ENCODE measurements at regions not wholly inside any gene's neighbourhood (a gene's known extent, or its start where the extent isn't known, plus 50 kb on each side); places are given as distances from the start of the nearest gene placed in this dataset.

- H3K79me2 ChIP-seq (replicated peaks; ENCODE audit: insufficient read depth, low read length) = no peaks in the 10 kb centered on the region
- H3K4me2 ChIP-seq (ENCODE audit: low read length) = no peak overlapping the region
- no peak overlapping the region for H2AFZ ChIP-seq (ENCODE audit: low read depth, low read length)
- H3K27me3 ChIP-seq (ENCODE audit: insufficient read depth, low read depth, low read length) = no peaks in the 10 kb centered on the region
- H4K20me1 ChIP-seq (ENCODE audit: insufficient read depth) = no peaks in the 10 kb centered on the region
- TF ChIP-seq MXI1 (conservative IDR thresholded peaks at IDR 0.05; ENCODE audit: poor library complexity, severe bottlenecking) = no peak
- TF ChIP-seq EP300 (conservative IDR thresholded peaks at IDR 0.05; ENCODE audit: poor library complexity, severe bottlenecking) = no peak
- TF ChIP-seq EZH2 (IDR thresholded peaks at IDR 0.05; ENCODE audit: borderline replicate concordance, insufficient read depth, low read length, poor library complexity, severe bottlenecking) = no peak
- no peak overlapping the region for H3K9ac ChIP-seq (ENCODE audit: low read length)
- H3K27ac ChIP-seq (ENCODE audit: low read length) = no peak overlapping the region
- no peak overlapping the region for H3K4me3 ChIP-seq (ENCODE audit: low read length)
- no peaks in the 10 kb centered on the region for H3K36me3 ChIP-seq (ENCODE audit: insufficient read depth, low read length)
- no peaks in the 10 kb centered on the region for H3K9me3 ChIP-seq (ENCODE audit: low read length)
- no peaks in the 10 kb centered on the region for H3F3A ChIP-seq (ENCODE audit: insufficient read depth, low read length, poor library complexity, severe bottlenecking)
- no peaks in the 10 kb centered on the region for H3K9me2 ChIP-seq (ENCODE audit: insufficient read depth, low read length)
Measured at GRCh38 chr2:234747032-234747431, 204.8 kb upstream of the SH3BP4 start.

GRCh38 chr2:234745347-234745746 is 206.5 kb upstream of the SH3BP4 start:
- H3K9me3 ChIP-seq (ENCODE audit: low read length) = no peaks in the 10 kb centered on the region
- no peaks in the 10 kb centered on the region for H3K79me2 ChIP-seq (replicated peaks; ENCODE audit: insufficient read depth, low read length)
- TF ChIP-seq SMC3 (conservative IDR thresholded peaks at IDR 0.05; ENCODE audit: poor library complexity) (no peak), EP300 (conservative IDR thresholded peaks at IDR 0.05; ENCODE audit: poor library complexity, severe bottlenecking) (no peak), RAD21 (conservative IDR thresholded peaks at IDR 0.05) (no peak), CTCF (IDR thresholded peaks at IDR 0.05; ENCODE audit: poor library complexity, severe bottlenecking) (no peak), POLR2AphosphoS5 (IDR thresholded peaks at IDR 0.05) (no peak), REST (IDR thresholded peaks at IDR 0.05; ENCODE audit: borderline replicate concordance) (no peak), MXI1 (conservative IDR thresholded peaks at IDR 0.05; ENCODE audit: poor library complexity, severe bottlenecking) (no peak), EZH2 (IDR thresholded peaks at IDR 0.05; ENCODE audit: borderline replicate concordance, insufficient read depth, low read length, poor library complexity, severe bottlenecking) (no peak), TAF1 (IDR thresholded peaks at IDR 0.05; ENCODE audit: low read depth) (no peak)
- no peaks in the 10 kb centered on the region for H3F3A ChIP-seq (ENCODE audit: insufficient read depth, low read length, poor library complexity, severe bottlenecking)
- no peaks in the 10 kb centered on the region for H4K20me1 ChIP-seq (ENCODE audit: insufficient read depth)
- H3K9ac ChIP-seq (ENCODE audit: low read length) = no peak overlapping the region
- H3K4me3 ChIP-seq (ENCODE audit: low read length) = no peak overlapping the region
- no peaks in the 10 kb centered on the region for H3K9me2 ChIP-seq (ENCODE audit: insufficient read depth, low read length)
- H3K27ac ChIP-seq (ENCODE audit: low read length) = no peak overlapping the region
- no peaks in the 10 kb centered on the region for H3K27me3 ChIP-seq (ENCODE audit: insufficient read depth, low read depth, low read length)
- H3K4me2 ChIP-seq (ENCODE audit: low read length) = no peak overlapping the region
- H2AFZ ChIP-seq (ENCODE audit: low read depth, low read length) = no peak overlapping the region
- no peaks in the 10 kb centered on the region for H3K36me3 ChIP-seq (ENCODE audit: insufficient read depth, low read length)

GRCh38 chr2:234741976-234742375 is 209.8 kb upstream of the SH3BP4 start:
- Histone ChIP-seq H3F3A (ENCODE audit: insufficient read depth, low read length, poor library complexity, severe bottlenecking) (no peaks in the 10 kb centered on the region), H3K4me3 (ENCODE audit: low read length) (no peak overlapping the region), H3K79me2 (replicated peaks; ENCODE audit: insufficient read depth, low read length) (no peaks in the 10 kb centered on the region), H3K27me3 (ENCODE audit: insufficient read depth, low read depth, low read length) (no peaks in the 10 kb centered on the region), H3K4me2 (ENCODE audit: low read length) (no peak overlapping the region), H3K36me3 (ENCODE audit: insufficient read depth, low read length) (no peaks in the 10 kb centered on the region), H3K27ac (ENCODE audit: low read length) (no peak overlapping the region), H4K20me1 (ENCODE audit: insufficient read depth) (no peaks in the 10 kb centered on the region), H3K9me2 (ENCODE audit: insufficient read depth, low read length) (no peaks in the 10 kb centered on the region), H3K9ac (ENCODE audit: low read length) (no peak overlapping the region), H3K9me3 (ENCODE audit: low read length) (no peaks in the 10 kb centered on the region), H2AFZ (ENCODE audit: low read depth, low read length) (no peak overlapping the region)
- no peak for TF ChIP-seq REST (IDR thresholded peaks at IDR 0.05; ENCODE audit: borderline replicate concordance)
- no peak for TF ChIP-seq POLR2AphosphoS5 (IDR thresholded peaks at IDR 0.05)
- TF ChIP-seq CTCF (IDR thresholded peaks at IDR 0.05; ENCODE audit: poor library complexity, severe bottlenecking) = no peak
- no peak for TF ChIP-seq MXI1 (conservative IDR thresholded peaks at IDR 0.05; ENCODE audit: poor library complexity, severe bottlenecking)
- TF ChIP-seq EZH2 (IDR thresholded peaks at IDR 0.05; ENCODE audit: borderline replicate concordance, insufficient read depth, low read length, poor library complexity, severe bottlenecking) = no peak
- no peak for TF ChIP-seq SMC3 (conservative IDR thresholded peaks at IDR 0.05; ENCODE audit: poor library complexity)
- TF ChIP-seq EP300 (conservative IDR thresholded peaks at IDR 0.05; ENCODE audit: poor library complexity, severe bottlenecking) = no peak
- no peak for TF ChIP-seq TAF1 (IDR thresholded peaks at IDR 0.05; ENCODE audit: low read depth)
- no peak for TF ChIP-seq RAD21 (conservative IDR thresholded peaks at IDR 0.05)
